Liver (tissue), 8 donors: ENCODE measurements at regions not wholly inside any gene's neighbourhood (a gene's known extent, or its start where the extent isn't known, plus 50 kb on each side); places are given as distances from the start of the nearest gene placed in this dataset.

Experiments
- DNase-seq: peaks from one replicate; pipeline ENCODE4 v3.0.0-alpha.2; 2017; ENCODE audit warnings: low spot score
- H3K27ac ChIP-seq, 2 donors: one replicate each; pipeline ENCODE4 v1.7.0; 2013; ENCODE audit warnings: inconsistent platforms in 2 of 2, low read length in 2 of 2, control low read depth in 1 of 2, low read depth in 1 of 2, mild to moderate bottlenecking in 1 of 2
- H3K27me3 ChIP-seq, 4 donors: one replicate each; pipeline versions ENCODE4 v1.6.1 to v1.7.0; 2013; ENCODE audit warnings: low read length in 3 of 4, inconsistent platforms in 1 of 4, mild to moderate bottlenecking in 1 of 4, moderate library complexity in 1 of 4; ENCODE audit not compliant: control insufficient read depth in 4 of 4, insufficient read depth in 4 of 4
- H3K36me3 ChIP-seq, 4 donors: one replicate each; pipeline versions ENCODE4 v1.6.1 to v1.7.0; 2013; ENCODE audit warnings: low read length in 3 of 4, mild to moderate bottlenecking in 3 of 4, low read depth in 1 of 4, moderate library complexity in 1 of 4; ENCODE audit not compliant: control insufficient read depth in 4 of 4, insufficient read depth in 3 of 4
- H3K4me1 ChIP-seq, 4 donors: one replicate each; pipeline versions ENCODE4 v1.6.1 to v1.7.0; 2013; ENCODE audit warnings: low read length in 3 of 4, mild to moderate bottlenecking in 3 of 4, moderate library complexity in 1 of 4; ENCODE audit not compliant: control insufficient read depth in 4 of 4, insufficient read depth in 4 of 4
- H3K4me3 ChIP-seq, 3 donors: one replicate each; pipeline versions ENCODE4 v1.6.1 to v1.7.0; 2013; ENCODE audit warnings: low read length in 3 of 3, control low read depth in 1 of 3, low read depth in 1 of 3, mild to moderate bottlenecking in 1 of 3
- H3K9ac ChIP-seq, 2 donors: one replicate each; pipeline ENCODE4 v1.7.0; 2013; ENCODE audit warnings: low read length in 2 of 2, mild to moderate bottlenecking in 2 of 2, moderate library complexity in 2 of 2, control low read depth in 1 of 2, low read depth in 1 of 2
- H3K9me3 ChIP-seq, 4 donors: one replicate each; pipeline versions ENCODE4 v1.6.1 to v1.7.0; 2013; ENCODE audit warnings: low read length in 3 of 4; ENCODE audit not compliant: control insufficient read depth in 4 of 4
- EGR1 ChIP-seq, 2 donors: IDR thresholded peaks; 2 replicates each; pipeline ENCODE4 v1.6.1; 2016 to 2018; ENCODE audit warnings: antibody characterized with exemption in 2 of 2, low read depth in 2 of 2
- HNF4A ChIP-seq, 2 donors: conservative IDR thresholded peaks; 2 replicates each; pipeline ENCODE4 v1.6.1; 2016; ENCODE audit warnings: antibody characterized with exemption in 2 of 2, mild to moderate bottlenecking in 2 of 2
- HNF4G ChIP-seq: IDR thresholded peaks from 2 replicates; pipeline ENCODE4 v1.6.1; 2016; ENCODE audit warnings: antibody characterized with exemption
- JUND ChIP-seq, 2 donors: IDR thresholded peaks; 2 replicates each; pipeline ENCODE4 v1.6.1; 2016; ENCODE audit warnings: antibody characterized with exemption in 2 of 2
- NR2F2 ChIP-seq: IDR thresholded peaks from 2 replicates; pipeline ENCODE4 v1.6.1; 2016; ENCODE audit warnings: antibody characterized with exemption
- RAD21 ChIP-seq, 2 donors: IDR thresholded peaks; 2 replicates each; pipeline ENCODE4 v1.6.1; 2016; ENCODE audit warnings: antibody characterized with exemption in 2 of 2, mild to moderate bottlenecking in 2 of 2
- RXRA ChIP-seq, 2 donors: IDR thresholded peaks; 2 replicates each; pipeline ENCODE4 v1.6.1; 2017 to 2018; ENCODE audit warnings: antibody characterized with exemption in 2 of 2, mild to moderate bottlenecking in 1 of 2
- SP1 ChIP-seq: IDR thresholded peaks from 2 replicates; pipeline ENCODE4 v1.6.1; 2018; ENCODE audit warnings: antibody characterized with exemption, mild to moderate bottlenecking
- TAF1 ChIP-seq: conservative IDR thresholded peaks from 2 replicates; pipeline ENCODE4 v1.6.1; 2016; ENCODE audit warnings: antibody characterized with exemption, mild to moderate bottlenecking
- YY1 ChIP-seq: IDR thresholded peaks from 2 replicates; pipeline ENCODE4 v1.6.1; 2016; ENCODE audit warnings: antibody characterized with exemption, mild to moderate bottlenecking
- WGBS: extraction: QIAGEN DNeasy Blood & Tissue Kit; methylation state at CpG from one replicate; pipeline ENCODE4 v1.1.7; 2013; 5-methylcytosine and 5-hydroxymethylcytosine counted together
- TF ChIP-seq, protein P1 (sequence below): fragments of 150-350 bp; IDR thresholded peaks from 2 replicates; pipeline ENCODE4 v1.5.1; 2017; ENCODE audit warnings: improper control_type of control experiment, low read depth, low read length; ENCODE audit not compliant: missing input control
- TF ChIP-seq, protein P2 (sequence below): IDR thresholded peaks from 2 replicates; pipeline ENCODE4 v1.6.1; 2016; ENCODE audit warnings: antibody characterized with exemption
- TF ChIP-seq, protein P3 (sequence below): IDR thresholded peaks from 2 replicates; pipeline ENCODE4 v1.6.1; 2016; ENCODE audit warnings: antibody characterized with exemption
- donor health status: healthy.
- donor health status: healthy.
- donor health status: healthy.
- donor health status: healthy.
- donor health status: healthy.

DNA sequence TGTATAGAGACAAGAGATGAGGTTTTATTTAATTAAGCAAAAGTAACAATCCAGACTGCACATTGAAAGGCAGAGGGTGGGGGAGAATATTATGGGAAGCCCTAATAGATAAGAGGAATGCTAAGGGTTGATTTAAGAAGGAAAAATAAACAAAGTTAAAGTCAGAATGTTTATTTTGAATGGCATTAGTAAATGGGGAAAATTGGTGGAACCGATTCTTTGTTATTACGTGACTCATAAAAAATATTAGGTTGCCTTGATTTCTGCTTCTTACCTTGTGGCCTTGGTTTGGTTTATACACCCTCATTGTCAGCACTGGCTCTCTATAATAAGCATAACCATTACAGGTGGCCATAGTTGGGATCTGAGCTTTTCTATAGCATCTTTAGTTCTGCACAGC lies 674.8 kb upstream of the CITED2 start:
- Histone ChIP-seq H3K36me3 (no peaks in the 10 kb centered on the region), H3K9ac (no peak overlapping the region), H3K27me3 (no peaks in the 10 kb centered on the region), H3K4me1 (peaks cover 0 to 12% (median 1%) of the 10 kb centered on the region in 4 donors), H3K27ac (peak overlapping the region; percentile 76 to 89), H3K9me3 (no peaks in the 10 kb centered on the region), H3K4me3 (no peak overlapping the region)
- WGBS: 62% methylated on average over 2 of the region's 2 CpGs
- DNase-seq: no peak
- TF ChIP-seq TAF1: no peak
- TF ChIP-seq, protein P1, sequence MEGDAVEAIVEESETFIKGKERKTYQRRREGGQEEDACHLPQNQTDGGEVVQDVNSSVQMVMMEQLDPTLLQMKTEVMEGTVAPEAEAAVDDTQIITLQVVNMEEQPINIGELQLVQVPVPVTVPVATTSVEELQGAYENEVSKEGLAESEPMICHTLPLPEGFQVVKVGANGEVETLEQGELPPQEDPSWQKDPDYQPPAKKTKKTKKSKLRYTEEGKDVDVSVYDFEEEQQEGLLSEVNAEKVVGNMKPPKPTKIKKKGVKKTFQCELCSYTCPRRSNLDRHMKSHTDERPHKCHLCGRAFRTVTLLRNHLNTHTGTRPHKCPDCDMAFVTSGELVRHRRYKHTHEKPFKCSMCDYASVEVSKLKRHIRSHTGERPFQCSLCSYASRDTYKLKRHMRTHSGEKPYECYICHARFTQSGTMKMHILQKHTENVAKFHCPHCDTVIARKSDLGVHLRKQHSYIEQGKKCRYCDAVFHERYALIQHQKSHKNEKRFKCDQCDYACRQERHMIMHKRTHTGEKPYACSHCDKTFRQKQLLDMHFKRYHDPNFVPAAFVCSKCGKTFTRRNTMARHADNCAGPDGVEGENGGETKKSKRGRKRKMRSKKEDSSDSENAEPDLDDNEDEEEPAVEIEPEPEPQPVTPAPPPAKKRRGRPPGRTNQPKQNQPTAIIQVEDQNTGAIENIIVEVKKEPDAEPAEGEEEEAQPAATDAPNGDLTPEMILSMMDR: no peak
- TF ChIP-seq, protein P2, sequence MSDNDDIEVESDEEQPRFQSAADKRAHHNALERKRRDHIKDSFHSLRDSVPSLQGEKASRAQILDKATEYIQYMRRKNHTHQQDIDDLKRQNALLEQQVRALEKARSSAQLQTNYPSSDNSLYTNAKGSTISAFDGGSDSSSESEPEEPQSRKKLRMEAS: no peak

DNA sequence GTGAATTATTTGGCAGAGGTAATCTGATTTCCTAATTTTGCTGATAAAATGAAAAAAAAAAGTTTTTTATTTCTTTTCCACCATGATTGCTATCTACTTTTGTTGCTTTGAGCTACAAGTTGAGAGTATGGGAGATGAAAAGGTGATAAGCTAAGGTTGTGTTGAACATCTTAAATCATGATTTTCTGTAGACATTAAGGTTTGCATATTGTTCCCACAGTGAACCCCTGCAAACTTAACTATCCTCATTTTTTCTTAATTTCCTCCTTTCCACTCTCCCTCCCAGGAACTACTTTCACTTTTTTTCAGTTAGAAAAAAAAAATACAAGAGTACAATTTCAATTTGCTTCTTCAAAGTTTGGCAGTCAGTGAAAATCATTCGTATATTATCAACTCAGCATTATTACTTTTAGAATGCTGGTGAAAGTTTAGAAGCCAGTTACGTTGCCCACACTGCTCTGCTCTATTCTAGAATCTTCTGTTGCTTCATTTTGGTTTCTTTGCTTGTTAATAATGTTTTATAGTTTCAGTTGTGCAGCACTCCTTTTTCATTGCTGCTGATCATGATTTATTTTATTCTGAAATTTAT lies 673.8 kb upstream of the CITED2 start:
- TF ChIP-seq HNF4A (conservative IDR thresholded peaks at IDR 0.05) (no peak), EGR1 (IDR thresholded peaks at IDR 0.05; ENCODE audit: low read depth in 2 of 2) (no peak), YY1 (no peak), NR2F2 (no peak), SP1 (no peak), HNF4G (no peak)
- TF ChIP-seq, protein P1: no peak
- TF ChIP-seq, protein P3, sequence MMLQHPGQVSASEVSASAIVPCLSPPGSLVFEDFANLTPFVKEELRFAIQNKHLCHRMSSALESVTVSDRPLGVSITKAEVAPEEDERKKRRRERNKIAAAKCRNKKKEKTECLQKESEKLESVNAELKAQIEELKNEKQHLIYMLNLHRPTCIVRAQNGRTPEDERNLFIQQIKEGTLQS: no peak
- no peaks in the 10 kb centered on the region for H3K9me3 ChIP-seq
- no peak overlapping the region for H3K27ac ChIP-seq
- no peaks in the 10 kb centered on the region for H3K36me3 ChIP-seq
- no peak overlapping the region for H3K4me3 ChIP-seq
- 61% methylated on average over 2 of the region's 2 CpGs for WGBS
- H3K4me1 ChIP-seq: peaks cover 0 to 12% (median 1%) of the 10 kb centered on the region in 4 donors
- no peak overlapping the region for H3K9ac ChIP-seq
- DNase-seq: no peak
- H3K27me3 ChIP-seq: no peaks in the 10 kb centered on the region

DNA sequence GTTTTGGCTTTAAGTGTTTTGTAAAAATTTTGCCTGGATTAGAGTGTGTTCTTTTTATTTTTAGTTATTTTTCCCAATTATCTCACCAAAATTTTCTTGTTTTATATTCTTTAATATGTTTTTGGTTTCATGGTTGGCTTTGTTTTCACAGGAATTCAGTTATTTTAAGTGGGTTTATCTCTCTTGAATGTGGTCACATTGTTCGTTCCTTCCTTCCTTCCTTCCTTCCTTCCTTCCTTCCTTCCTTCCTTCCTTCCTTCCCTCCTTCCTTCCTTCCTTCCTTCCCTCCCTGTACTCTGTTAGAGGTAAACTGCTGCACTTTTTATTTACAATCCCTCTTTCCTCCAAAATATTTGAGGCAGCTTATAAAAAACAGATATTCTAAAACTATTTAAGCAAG lies 672.9 kb upstream of the CITED2 start:
- no peaks in the 10 kb centered on the region for H3K36me3 ChIP-seq
- TF ChIP-seq NR2F2: no peak
- TF ChIP-seq, protein P2: no peak
- no peak for TF ChIP-seq RAD21 (IDR thresholded peaks at IDR 0.05)
- no peak for TF ChIP-seq JUND (IDR thresholded peaks at IDR 0.05)
- no peak for TF ChIP-seq HNF4G
- TF ChIP-seq RXRA (IDR thresholded peaks at IDR 0.05): no peak
- no peak for TF ChIP-seq HNF4A (conservative IDR thresholded peaks at IDR 0.05)
- WGBS: 68% methylated on average over 1 of the region's 1 CpG

More for the DNA sequence above, 672.9 kb upstream of the CITED2 start:
- H3K27me3 ChIP-seq: no peaks in the 10 kb centered on the region
- no peaks in the 10 kb centered on the region for H3K9me3 ChIP-seq
- peaks cover 0 to 8% (median 2%) of the 10 kb centered on the region in 4 donors for H3K4me1 ChIP-seq
- no peak overlapping the region for H3K9ac ChIP-seq
- H3K4me3 ChIP-seq: no peak overlapping the region
- DNase-seq: no peak
- H3K27ac ChIP-seq: no peak overlapping the region
